ENCODE measurements at regions not wholly inside any gene's neighbourhood (a gene's known extent, or its start where the extent isn't known, plus 50 kb on each side); places are given as distances from the start of the nearest gene placed in this dataset.

DNA sequence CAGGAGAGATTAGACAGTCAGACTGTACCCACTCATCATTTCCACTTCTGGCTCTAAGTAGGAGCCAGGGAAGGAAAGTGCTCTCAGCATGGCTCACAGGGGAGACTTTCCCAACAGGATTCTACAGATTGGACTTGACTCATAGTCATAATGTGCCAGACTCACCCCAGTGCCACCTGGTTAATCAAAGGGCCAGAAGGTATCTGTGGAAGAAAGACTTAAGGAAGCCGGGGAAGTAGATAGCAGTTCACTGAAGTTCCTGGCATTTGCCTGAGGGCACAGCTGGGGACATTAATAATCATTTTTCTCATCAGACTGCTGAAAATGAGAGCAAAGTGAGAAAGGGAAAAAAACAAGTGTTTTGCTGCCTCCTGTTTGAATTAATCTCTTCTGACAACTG is 717.5 kb downstream of the TUSC7 start:
- DNase-seq (ENCODE audit: insufficient read length, low spot score) (no peak), FAIRE-seq (no peak)

DNA sequence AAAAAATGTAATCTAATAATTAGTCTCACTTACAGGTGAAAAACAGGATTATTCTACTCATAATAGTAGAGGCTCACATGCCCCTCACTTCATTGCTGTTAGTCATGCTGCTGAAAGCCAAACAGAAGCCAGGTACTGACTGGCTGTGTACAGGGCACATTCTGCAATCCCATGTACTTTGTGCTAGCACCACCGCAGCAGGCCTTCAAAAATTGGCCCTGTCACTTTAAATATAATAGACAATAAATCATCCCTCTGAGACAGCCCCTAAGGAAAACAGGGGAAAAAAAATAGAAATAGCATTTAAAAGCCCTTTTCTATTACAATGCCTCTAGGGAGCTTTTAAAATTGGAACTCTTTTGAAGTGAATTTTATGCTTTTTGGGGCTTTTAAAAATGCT is 723.8 kb downstream of the TUSC7 start:
- FAIRE-seq, result no peak
- no peak for DNase-seq (ENCODE audit: insufficient read length, low spot score)

DNA sequence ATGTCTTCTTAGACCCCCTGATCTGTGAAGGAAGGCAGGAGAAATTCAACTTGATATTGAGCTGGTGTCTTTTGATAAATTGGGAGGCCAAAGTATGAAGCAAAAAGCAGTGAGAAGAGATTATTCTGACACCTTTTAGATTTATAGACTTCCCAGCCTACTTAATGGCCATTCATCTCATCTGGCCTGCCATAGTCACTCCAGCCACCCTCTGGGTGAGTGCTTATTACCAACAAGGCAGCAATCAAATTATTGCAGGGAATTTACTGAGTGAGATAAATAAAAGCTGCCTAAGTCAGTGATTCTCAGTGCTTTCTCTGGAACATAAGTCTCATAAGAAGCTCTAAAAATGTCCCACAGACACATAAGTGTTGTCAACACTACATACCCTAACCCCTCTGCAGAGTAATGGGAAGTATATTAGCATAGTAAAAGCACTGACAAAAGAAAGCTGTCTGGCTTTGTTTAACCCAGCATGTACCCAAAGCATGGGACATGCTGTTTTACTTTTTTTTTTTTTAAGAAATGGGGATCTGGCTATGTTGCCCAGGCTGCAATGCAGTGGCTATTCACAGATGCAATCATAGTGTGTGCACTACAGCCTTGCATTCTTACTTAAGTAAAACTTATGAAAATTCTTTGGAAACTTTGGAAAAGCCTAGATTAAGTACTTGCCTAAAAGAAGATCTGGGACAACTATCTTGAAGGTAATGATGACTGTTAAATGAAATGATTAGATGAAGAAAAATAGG is 725.3 kb downstream of the TUSC7 start:
- DNase-seq (ENCODE audit: insufficient read length, low spot score) (no peak), FAIRE-seq (no peak)

DNA sequence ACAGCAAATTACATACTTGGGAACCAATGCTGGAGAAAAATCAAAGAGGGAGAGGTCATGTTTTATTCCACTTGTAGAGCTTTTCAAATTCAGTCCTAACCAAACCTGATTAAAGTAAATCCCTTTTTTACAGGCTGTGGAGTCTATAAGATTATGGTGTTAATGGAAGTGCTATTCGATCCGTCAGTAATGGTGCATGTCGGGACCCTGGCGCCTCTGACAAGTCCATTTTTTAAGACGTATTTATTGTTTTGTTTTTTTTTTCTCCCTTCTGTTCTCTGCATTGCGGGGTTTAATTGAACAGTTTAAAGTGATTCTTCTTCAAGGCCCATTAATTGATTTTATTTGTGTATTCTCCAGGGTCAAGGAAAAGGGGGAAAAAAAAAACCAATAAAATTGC is 725.9 kb downstream of the TUSC7 start:
- DNase-seq (ENCODE audit: insufficient read length, low spot score) (no peak), FAIRE-seq (no peak)

DNA sequence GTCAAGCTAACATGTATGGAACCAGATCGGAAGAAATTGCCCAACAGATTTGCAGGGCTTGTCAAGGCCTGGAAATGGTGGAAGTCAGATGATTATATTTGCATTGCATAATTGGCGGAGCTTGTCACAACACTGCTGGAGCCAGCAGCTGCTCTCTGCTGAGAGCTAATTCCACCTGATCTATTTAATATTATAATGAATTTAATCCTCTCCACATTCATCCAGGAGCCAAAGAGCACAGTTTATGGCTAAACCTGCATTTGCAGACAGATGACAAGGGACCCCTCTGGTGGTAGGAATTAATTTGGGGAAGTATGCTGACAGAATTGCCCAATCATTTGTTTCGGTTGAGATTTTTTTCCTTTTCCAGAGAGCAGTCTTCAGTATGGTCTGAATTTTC is 730.2 kb downstream of the TUSC7 start:
- FAIRE-seq (no peak), DNase-seq (ENCODE audit: insufficient read length, low spot score) (no peak)

DNA sequence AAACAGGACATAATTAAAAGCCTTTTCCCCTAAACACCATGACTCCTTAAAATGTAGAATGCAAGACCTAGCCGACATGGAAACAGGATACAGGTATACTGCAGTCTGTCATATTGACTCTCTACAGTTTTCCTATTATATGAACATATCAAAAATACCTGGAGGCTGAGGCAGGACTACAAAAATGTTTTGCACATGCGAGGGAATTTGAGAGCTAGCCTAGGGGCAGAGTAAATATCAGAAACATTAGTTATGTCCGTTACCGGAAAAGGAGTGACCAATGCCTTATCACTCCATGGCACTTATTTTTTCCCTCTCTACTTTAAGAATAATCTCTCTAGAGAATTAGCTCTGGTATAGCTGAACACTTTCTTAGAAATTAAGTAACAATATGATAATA is 732.3 kb downstream of the TUSC7 start:
- FAIRE-seq, result no peak
- no peak for DNase-seq (ENCODE audit: insufficient read length, low spot score)

DNA sequence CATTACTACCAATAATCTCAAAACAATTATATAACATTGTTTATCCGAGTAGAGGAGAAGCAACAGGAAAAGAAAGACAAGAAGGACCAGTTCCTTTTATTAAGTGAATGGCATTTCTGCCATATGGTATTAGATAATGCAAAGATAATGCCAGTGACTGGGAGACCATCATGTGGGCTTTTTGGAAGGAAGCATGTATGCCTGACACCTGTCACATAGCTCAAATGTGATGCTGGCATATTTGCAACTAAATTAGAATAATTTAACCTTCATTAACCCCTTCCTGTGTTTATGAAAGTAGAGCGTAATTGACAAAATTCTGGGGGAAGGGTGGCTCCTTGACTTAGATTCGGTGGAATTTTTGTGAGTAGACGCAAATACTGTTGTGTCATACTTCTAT is 733.0 kb downstream of the TUSC7 start:
- DNase-seq (ENCODE audit: insufficient read length, low spot score), result no peak
- FAIRE-seq, result no peak

DNA sequence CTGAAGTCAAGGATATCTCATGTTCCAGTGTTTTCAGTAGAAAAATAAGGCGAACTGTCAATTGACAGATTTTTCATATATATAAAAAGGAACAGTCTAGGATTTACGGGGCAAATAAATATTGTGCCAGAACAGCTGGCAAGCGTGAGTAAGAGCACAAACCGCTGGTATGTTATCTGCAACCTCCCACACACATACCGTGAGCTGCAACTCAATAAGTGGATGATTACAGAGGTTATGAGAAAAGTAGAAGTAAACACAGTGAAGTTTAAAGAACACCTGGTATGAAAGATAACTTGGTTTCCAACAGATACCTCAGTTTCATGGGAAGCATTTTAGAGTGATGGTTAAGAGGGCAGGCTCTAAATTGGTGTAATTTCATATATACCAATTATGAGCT is 733.4 kb downstream of the TUSC7 start:
- DNase-seq (ENCODE audit: insufficient read length, low spot score) (no peak), FAIRE-seq (no peak)

DNA sequence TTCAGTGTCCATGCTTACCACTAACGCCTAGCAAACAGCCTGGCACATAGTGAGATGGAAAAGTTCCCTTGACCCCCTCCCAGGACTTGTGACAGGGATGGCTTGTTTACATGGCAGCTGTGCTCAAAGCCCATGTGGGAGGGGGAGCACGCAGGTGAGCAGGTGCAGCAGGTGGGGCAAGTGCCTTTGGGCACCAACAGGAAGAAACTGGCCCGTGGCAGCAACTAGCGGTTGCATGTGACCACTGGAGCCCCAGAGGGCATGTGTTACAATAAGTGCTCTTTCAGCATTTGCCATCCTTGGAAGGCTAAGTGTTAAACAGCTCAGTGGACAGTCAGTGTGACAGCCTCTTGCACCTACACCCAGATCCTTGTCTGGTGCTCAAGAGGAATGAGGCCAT is 734.6 kb downstream of the TUSC7 start:
- FAIRE-seq (no peak), DNase-seq (ENCODE audit: insufficient read length, low spot score) (no peak)

DNA sequence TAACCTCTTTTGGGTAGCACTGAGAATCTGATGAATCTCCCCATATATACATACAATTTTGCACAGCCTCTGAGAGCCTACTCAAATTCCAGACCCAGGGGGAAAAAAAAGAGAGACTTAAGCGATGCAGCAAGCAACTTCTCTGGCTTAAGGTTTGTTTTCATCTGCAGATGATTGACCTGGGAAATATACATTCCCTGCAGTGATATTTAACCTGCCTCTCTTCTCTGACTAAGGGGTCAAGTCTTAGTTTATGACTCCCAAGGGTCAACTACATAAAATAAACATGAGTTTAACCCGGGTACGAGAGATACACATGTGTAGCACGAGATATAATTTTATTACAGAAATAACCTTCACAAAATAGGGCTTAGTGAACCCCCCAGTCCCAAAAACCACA is 737.8 kb downstream of the TUSC7 start:
- DNase-seq (ENCODE audit: insufficient read length, low spot score), result no peak
- FAIRE-seq, result no peak

DNA sequence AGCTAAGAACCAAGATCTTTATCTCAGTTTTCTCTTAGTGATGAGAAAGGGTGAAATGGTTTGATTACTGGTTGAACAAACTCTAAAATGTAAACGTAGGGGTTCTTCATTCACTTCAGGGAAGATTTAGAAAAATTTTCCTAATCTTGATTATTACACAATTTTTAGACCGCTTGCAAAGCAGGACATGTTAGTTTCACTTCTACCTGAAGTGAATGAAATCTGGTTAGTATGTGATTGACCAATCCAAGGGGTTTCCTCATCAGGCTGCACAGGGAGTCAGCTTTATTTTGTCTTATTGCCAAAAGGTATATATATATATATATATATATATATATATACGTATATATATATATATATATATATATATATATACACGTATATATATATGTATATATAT is 740.4 kb downstream of the TUSC7 start:
- DNase-seq (ENCODE audit: insufficient read length, low spot score), result no peak
- no peak for FAIRE-seq

DNA sequence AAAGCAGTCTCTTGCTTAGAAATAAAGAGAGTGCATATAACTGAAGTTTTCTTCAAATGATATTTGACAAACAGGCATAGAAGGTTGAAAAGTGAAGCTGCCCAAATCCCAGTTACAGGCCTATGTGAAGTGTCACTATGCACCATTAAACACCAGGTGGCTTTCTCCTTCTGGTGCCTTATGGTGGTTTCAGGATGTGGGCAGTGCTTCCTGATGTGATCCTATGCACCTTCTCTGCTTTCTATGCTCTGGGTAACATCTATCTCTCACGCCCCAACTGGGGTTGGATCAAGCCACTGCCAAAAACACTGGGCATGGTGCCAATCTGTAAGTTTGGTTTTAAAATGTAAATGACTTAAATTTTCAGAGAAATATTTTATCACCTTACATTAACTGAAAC is 744.7 kb downstream of the TUSC7 start:
- DNase-seq (ENCODE audit: insufficient read length, low spot score) (no peak), FAIRE-seq (no peak)

DNA sequence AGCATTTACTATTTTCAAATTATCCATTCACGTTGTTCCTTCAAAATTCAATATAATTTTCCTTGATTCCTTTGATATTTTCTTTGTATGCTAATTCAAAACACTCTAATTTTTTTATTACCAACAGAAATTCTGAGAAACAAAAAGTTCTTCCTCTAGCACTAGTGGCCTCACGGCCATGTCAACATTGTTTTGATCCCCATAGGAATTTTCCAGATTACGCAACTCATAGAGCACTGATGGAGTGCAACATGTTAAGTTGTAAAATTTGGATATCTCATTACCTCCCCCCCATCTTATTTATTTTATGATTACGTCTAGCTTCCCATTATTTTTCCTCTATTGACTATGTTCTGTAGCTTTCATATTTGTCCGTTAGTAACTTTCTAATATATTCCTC is 745.3 kb downstream of the TUSC7 start:
- DNase-seq (ENCODE audit: insufficient read length, low spot score) (no peak), FAIRE-seq (no peak)

DNA sequence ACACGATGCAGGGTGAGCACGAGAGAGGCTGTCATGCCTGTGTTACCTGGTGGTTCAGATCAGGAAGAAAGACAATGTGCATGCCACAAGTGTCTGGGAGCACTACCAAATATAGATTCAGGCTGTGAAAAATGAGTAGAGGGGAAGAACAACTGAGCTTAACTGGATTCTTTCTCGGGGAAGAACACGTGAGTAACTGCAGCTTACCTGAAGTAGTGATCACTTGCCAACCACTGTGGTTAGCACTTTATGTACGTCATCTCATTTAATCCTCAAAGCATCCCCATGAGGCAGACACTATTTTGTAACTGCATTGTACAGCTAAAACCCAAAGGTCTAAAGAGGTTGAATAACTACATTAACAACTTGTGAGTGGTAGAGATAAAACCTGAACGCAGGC is 746.2 kb downstream of the TUSC7 start:
- no peak for DNase-seq (ENCODE audit: insufficient read length, low spot score)
- no peak for FAIRE-seq

DNA sequence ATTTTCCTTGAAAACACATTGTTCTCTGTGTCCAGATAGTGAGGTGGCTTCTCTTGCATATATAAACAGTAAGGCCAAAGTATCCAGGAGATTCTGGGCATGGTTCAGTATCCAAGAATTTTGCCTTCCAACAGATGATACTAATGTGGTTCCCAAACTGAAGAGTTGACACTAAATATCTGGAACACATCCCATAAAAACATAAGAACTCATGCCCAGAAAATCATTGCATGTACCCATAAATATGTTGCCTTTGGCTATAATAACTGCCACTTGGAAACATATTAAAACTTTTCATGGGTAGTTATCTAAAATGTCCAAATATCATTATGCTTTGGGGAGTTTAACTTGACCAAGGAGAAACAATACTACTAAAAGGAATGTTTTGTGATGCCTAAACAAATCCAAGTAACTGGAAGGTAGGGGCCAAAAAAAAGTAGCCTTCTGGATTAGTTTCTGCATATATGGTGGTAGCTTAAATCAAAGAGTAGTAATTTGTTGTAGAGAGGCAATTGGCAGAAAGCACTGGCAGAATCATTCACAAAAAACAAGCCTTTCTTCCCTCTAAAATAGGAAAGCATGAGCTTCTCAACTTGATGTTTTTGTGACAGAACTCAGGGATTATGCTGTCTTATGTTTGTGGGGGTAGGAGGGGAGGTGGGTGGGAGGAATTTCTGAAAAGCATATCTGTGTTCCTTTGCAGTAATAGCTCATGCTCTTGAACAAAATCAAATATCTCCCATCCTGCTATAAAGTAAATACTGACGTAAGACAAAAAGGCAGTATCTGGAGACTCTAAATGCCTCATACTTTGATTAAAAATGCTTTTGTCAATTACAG is 753.9 kb downstream of the TUSC7 start:
- no peak for DNase-seq (ENCODE audit: insufficient read length, low spot score)
- no peak for FAIRE-seq

DNA sequence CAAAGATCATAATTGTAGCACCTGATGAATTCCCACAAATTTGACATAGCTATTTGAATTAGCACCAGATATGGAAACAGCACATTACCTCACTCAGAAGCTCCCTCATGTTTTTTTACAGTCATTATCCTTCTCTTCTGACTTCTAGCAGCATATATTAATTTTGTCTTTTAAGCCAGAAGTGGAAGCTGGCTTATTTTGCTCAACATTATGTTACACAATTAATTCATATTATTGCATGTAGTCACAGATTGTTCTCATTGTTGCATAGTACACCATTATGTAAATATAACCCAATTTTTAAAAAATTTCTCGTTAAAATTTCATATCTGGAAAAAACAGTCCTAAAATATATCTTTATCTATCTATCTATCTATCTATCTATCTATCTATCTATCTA is 762.3 kb downstream of the TUSC7 start:
- FAIRE-seq (no peak), DNase-seq (ENCODE audit: insufficient read length, low spot score) (no peak)

DNA sequence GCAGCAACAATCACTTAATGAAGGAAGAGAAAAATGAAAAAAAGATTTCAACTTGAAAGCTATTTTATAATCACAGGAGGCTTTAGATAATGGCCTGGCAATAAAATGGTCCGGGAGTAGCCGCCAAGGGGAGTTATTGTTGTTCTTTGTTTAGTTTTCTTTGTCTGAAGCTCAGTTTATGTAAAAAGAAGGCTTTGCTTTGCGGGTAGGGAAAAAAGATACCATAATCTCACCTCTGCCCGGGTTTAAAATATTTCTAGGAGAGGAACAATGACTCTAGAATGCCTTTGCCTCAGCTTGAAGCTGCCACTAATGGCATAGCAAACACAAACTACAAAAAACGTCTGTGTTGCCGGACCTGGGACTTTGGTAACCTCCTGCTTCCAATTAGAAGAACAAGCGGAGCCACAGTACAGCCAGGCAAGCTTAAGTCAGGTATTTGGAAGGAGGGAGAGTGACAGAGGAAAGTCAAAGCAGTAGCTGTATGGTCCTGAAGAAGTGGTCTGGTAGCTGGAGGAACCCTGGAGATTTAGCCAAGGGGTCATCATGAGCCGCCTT is 764.5 kb downstream of the TUSC7 start:
- FAIRE-seq, result no peak
- DNase-seq (ENCODE audit: insufficient read length, low spot score), result no peak

DNA sequence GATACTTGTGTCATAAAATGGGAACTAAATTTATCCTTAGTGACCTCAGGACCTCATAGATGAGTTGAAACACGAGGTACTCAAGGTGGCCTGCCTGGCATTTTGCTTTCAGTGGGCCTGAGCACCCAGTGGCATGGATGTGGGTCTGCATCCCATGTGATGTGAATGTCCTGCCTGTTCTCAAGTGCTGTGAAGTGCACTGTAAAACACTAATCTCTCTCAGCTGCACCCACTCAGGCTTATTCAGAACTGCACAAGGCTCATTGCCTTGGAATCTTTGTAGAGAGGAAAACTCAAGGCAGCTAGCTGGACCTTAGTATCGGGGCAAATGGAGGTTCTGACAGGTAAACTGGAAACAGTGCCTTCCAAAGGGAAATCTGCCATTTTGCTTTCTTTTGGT is 767.0 kb downstream of the TUSC7 start:
- FAIRE-seq, result no peak
- DNase-seq (ENCODE audit: insufficient read length, low spot score), result no peak

DNA sequence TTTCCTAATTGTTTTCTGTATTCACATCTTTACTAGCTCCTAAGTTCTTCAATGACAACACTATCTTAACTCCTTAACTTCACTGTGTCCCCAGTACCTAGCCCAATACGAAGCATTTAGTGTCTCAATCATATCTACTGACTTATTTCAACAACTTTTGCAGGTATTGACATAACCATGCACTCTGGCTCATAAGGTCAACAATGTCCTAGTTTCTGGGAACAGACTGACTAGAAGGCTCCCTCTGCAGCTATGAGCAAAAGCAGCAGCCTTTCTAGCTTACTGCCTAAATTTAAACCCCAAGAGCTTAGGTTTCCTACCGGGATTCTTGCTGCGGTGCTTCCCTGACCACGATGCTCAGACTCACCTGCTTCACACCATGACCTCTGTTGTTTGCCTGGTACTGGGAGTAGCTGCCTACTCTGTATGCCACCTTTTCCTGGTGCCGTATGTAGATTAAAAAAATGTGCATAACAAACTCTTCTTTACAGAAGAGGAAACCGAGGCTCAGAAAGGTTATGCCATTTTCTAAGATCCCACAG is 767.7 kb downstream of the TUSC7 start:
- FAIRE-seq, result no peak
- no peak for DNase-seq (ENCODE audit: insufficient read length, low spot score)

DNA sequence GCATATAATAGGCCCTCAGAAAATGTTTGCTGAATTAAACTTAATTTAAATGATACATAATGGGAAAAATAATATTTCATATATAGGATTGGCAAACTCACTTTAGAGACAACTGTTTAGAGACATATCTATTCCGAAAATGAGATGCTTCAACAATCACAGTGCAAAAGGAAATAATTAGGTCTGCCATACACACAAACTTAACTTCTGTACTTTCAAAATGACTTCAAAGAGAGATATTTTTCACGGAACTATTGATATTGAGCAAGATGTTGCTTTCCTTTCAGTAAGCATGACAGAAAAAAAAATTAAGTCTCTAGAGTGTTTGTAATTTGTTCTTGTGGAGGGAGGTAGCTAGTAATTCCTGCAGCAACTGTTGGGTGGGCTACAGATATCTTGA is 769.5 kb downstream of the TUSC7 start:
- FAIRE-seq, result no peak
- DNase-seq (ENCODE audit: insufficient read length, low spot score), result no peak

DNA sequence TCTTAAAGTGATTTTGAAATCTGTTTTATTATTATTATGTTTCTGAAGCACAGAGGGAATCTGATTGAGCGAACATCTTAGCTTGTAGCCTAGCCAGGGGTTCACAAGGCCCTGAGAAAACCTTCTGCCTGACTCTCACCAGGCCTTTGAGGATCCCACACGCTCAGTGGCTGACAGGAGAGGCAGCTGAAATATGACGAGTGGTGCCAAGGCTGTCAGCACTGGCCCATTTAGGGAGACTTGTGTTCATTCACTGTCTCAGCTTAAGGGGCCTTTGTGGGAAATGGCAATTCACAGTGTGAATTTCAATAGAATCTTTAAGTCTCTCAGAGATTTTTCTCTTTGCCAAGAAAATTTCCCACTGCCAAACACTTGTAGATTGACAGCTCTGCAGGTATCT is 770.9 kb downstream of the TUSC7 start:
- no peak for FAIRE-seq

DNA sequence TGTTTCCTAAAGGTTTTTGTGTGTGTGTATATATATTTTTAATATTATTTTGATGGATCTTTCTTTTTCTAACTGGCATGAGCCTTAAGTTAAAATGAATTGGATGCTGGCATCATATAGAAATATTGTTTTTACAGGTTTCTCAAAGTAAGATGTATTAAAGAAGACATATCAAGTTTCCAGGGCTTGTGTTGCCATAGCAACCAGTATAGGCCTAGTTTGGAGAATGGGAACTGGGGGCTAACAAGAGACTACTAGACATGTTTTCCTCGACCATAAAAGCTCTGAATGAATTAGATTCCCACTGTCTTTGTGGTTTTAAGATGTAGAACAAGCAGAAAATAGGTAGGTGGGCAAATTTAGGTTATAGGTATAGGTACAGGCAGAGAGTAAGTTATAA is 771.4 kb downstream of the TUSC7 start:
- DNase-seq (ENCODE audit: insufficient read length, low spot score), result no peak
- no peak for FAIRE-seq

More for the DNA sequence above, 770.9 kb downstream of the TUSC7 start:
- DNase-seq (ENCODE audit: insufficient read length, low spot score), result no peak
